ENCODE measurements at regions not wholly inside any gene's neighbourhood (a gene's known extent, or its start where the extent isn't known, plus 50 kb on each side); places are given as distances from the start of the nearest gene placed in this dataset.

DNA sequence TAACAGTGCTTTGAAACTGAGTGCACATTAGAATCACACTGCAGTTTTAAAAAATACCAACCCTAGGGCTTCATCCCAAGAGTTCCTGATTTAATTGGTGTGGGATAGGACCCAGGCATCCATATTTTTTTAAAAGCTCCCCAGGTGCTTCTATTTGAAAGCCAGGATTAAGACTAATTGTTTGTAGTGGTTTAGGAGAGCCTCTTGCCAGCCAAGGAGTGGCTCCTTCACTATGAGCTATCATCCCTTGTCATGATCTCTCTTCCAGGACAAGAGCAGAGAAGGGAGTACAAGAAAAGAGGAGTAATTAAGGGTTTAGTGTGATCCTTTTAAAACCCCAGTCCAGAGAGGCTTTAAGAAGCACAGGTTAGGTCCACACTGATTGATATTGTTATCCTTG lies 178.0 kb downstream of the CAND1 start:
- no peak overlapping the region for H3K27ac Mint-ChIP-seq
- H3K4me3 Mint-ChIP-seq: no peak overlapping the region
- peaks cover 6% of the 10 kb centered on the region for H3K27me3 Mint-ChIP-seq (ENCODE audit: insufficient read depth, low read depth)

DNA sequence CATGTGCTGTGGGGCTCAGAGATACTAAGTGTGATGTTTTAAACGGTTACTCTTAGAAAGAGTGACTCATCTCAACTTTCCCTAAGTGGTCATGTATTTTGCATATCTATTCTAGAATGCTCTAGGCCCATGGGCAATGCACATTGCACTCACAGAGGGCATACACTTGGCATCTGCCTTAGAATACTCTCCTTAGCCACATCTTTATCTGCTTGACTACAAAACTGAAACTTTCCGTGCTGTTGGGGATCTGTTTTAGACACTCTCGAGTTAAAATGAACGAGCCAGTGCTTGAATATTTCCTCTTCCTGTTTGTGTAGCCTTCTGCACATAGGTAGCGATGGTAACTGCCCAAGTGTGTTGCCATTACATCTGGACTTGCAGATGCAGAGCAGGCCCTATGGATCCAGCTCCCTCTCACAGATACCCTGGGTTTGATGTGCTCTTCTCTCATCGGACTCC lies 180.5 kb downstream of the CAND1 start:
- peaks cover 45% of the 10 kb centered on the region for H3K27me3 ChIP-seq
- Mint-ChIP-seq H3K36me3 (no peaks in the 10 kb centered on the region), H3K27me3 (ENCODE audit: insufficient read depth, low read depth) (peaks cover 4% of the 10 kb centered on the region), H3K27ac (no peak overlapping the region), H3K9me3 (peaks cover 6% of the 10 kb centered on the region), H3K4me3 (no peak overlapping the region), H3K4me1 (peaks cover 2% of the 10 kb centered on the region)
- no peak overlapping the region for H3K9ac ChIP-seq
- H3K27ac ChIP-seq: no peak overlapping the region
- no peaks in the 10 kb centered on the region for H3F3A ChIP-seq (ENCODE audit: low read depth)
- H3K4me3 ChIP-seq: no peak overlapping the region
- DNase-seq (ENCODE audit: low spot score): no peak
- H3K36me3 ChIP-seq: no peaks in the 10 kb centered on the region
- H3K4me2 ChIP-seq: no peak overlapping the region
- no peak for TF ChIP-seq EZH2 (IDR thresholded peaks at IDR 0.05)
- no peak for TF ChIP-seq EZH2phosphoT487 (IDR thresholded peaks at IDR 0.05)
- TF ChIP-seq, protein P1, sequence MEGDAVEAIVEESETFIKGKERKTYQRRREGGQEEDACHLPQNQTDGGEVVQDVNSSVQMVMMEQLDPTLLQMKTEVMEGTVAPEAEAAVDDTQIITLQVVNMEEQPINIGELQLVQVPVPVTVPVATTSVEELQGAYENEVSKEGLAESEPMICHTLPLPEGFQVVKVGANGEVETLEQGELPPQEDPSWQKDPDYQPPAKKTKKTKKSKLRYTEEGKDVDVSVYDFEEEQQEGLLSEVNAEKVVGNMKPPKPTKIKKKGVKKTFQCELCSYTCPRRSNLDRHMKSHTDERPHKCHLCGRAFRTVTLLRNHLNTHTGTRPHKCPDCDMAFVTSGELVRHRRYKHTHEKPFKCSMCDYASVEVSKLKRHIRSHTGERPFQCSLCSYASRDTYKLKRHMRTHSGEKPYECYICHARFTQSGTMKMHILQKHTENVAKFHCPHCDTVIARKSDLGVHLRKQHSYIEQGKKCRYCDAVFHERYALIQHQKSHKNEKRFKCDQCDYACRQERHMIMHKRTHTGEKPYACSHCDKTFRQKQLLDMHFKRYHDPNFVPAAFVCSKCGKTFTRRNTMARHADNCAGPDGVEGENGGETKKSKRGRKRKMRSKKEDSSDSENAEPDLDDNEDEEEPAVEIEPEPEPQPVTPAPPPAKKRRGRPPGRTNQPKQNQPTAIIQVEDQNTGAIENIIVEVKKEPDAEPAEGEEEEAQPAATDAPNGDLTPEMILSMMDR (IDR thresholded peaks at IDR 0.05): no peak
- no peak overlapping the region for H2AFZ ChIP-seq (replicated peaks)
- peaks cover 7% of the 10 kb centered on the region for H3K4me1 ChIP-seq
- no peaks in the 10 kb centered on the region for H4K20me1 ChIP-seq (ENCODE audit: low read depth)
- H3K9me3 ChIP-seq (ENCODE audit: low read depth): peaks cover 4% of the 10 kb centered on the region
- no peaks in the 10 kb centered on the region for H3K79me2 ChIP-seq (ENCODE audit: low read depth)

More for the DNA sequence above, 178.0 kb downstream of the CAND1 start:
- no peaks in the 10 kb centered on the region for H4K20me1 ChIP-seq (ENCODE audit: low read depth)
- H3K9me3 Mint-ChIP-seq: peaks cover 10% of the 10 kb centered on the region
- H3K4me3 ChIP-seq: no peak overlapping the region
- H3K79me2 ChIP-seq (ENCODE audit: low read depth): no peaks in the 10 kb centered on the region
- peaks cover 45% of the 10 kb centered on the region for H3K27me3 ChIP-seq
- H3K36me3 Mint-ChIP-seq: no peaks in the 10 kb centered on the region
- H3K4me1 Mint-ChIP-seq: no peaks in the 10 kb centered on the region
- H3K9me3 ChIP-seq (ENCODE audit: low read depth): peaks cover 4% of the 10 kb centered on the region
- H2AFZ ChIP-seq (replicated peaks): no peak overlapping the region
- H3K36me3 ChIP-seq: no peaks in the 10 kb centered on the region
- H3K27ac ChIP-seq: no peak overlapping the region
- peak; percentile 15 for DNase-seq (ENCODE audit: low spot score)
- no peak for TF ChIP-seq EZH2 (IDR thresholded peaks at IDR 0.05)
- TF ChIP-seq EZH2phosphoT487 (IDR thresholded peaks at IDR 0.05): peak; percentile 98
- TF ChIP-seq, protein P1 (IDR thresholded peaks at IDR 0.05): no peak
- H3K9ac ChIP-seq: no peak overlapping the region
- H3F3A ChIP-seq (ENCODE audit: low read depth): no peaks in the 10 kb centered on the region
- peaks cover 7% of the 10 kb centered on the region for H3K4me1 ChIP-seq
- H3K4me2 ChIP-seq: no peak overlapping the region

DNA sequence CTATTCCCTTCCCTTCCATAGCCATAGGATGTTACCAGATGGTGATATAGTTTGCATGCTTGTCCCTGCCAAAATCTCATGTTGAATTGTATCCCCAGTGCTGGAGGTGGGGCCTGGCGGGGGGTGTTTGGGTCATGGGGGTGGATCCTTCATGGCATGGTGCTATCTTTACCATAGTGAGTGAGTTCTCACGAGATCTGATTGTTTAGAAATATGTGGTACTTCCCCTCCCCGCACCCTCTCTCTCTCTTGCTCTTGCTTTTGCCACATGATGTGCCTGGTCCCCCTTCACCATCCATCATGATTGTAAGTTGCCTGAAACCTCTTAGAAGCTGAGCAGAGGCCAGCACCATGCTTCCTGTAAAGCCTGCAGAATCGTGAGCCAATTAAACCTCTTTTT lies 181.3 kb downstream of the CAND1 start:
- Histone ChIP-seq H3K36me3 (no peaks in the 10 kb centered on the region), H3K9me3 (ENCODE audit: low read depth) (peaks cover under 1% of the 10 kb centered on the region), H3K9ac (no peak overlapping the region), H3K4me2 (no peak overlapping the region), H3F3A (ENCODE audit: low read depth) (no peaks in the 10 kb centered on the region), H3K79me2 (ENCODE audit: low read depth) (no peaks in the 10 kb centered on the region), H4K20me1 (ENCODE audit: low read depth) (no peaks in the 10 kb centered on the region), H2AFZ (replicated peaks) (no peak overlapping the region), H3K4me1 (peaks cover 7% of the 10 kb centered on the region), H3K27me3 (peaks cover 45% of the 10 kb centered on the region), H3K27ac (no peak overlapping the region), H3K4me3 (no peak overlapping the region)
- Mint-ChIP-seq H3K9me3 (peaks cover 2% of the 10 kb centered on the region), H3K36me3 (no peaks in the 10 kb centered on the region), H3K27ac (no peak overlapping the region), H3K27me3 (ENCODE audit: insufficient read depth, low read depth) (peaks cover 5% of the 10 kb centered on the region), H3K4me3 (no peak overlapping the region), H3K4me1 (peaks cover 3% of the 10 kb centered on the region)
- TF ChIP-seq EZH2phosphoT487 (IDR thresholded peaks at IDR 0.05) (no peak), EZH2 (IDR thresholded peaks at IDR 0.05) (no peak)
- TF ChIP-seq, protein P1 (IDR thresholded peaks at IDR 0.05): no peak
- DNase-seq (ENCODE audit: low spot score): no peak
